Caki2 (cell line): ENCODE measurements at regions not wholly inside any gene's neighbourhood (a gene's known extent, or its start where the extent isn't known, plus 50 kb on each side); places are given as distances from the start of the nearest gene placed in this dataset.

Experiments used
- DNase-seq: peaks from one replicate; pipeline ENCODE4 v3.0.0-alpha.2; 2015; ENCODE audit warnings: low read depth
- in situ Hi-C: cut with HindIII; loops from 2 replicates; pipeline ENCODE4 v1.10.0; 2016; ENCODE audit warnings: low sequenced_read_pairs, low pct_unique_long_range_greater_than_20kb, mixed read lengths

DNA sequence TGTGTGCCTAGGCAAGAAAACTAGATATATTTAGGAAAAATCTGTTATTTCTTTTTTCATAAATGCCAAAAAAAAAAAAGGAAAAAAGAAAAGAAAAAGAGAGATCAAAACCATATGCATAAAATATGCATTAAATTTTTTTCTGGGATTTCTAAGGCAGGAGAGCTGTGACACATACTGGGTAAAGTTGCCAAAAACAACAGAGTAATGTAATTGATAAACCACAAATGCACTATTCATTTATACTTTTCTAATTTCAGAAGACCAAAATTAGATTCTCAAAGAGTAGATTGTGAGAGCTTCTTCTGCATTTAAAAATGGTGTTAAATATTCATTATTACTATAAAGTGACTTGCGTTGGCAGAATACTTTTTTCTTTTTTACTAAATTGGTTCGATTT is 673.8 kb upstream of the MGAT4C start:
- in situ Hi-C loops: no loop called here
- no peak for DNase-seq

DNA sequence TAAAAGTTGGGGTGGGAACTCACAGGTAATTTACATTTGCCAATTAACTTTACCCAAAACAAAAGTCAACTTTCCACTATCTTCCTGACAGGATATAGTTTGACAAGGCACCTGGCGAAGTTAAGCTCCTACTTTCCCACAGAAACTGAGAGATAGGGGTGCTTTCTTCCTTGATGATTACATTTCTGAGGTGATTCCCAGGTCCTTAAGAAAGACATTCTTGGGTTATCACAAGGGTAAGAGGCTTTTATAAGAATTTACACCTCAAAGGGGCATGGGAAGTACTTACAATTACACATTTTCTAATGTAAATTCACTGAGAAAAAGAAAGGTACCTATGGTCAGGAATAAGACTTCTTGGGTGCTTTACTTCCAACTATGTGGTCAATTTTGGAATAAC is 660.9 kb upstream of the MGAT4C start:
- in situ Hi-C loops: no loop called here

DNA sequence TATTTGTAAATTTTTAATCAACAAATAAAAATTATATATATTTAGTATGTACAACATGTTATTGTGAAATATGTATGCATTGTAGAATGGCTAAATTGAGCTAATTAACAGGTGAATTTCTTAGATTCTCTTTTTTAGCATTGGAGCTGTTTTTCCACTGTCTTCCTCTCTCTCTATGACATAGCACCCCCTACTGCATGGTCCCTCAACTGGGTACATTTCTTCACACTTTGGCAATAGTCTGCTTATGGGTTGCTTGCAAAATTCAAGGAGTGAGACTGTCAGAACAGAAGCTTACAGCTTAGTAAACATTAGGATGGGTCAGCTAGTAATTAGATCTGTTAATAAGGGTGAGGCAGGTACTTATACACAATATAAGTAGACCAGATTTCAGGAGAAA is 658.5 kb upstream of the MGAT4C start:
- peak; percentile 61 for DNase-seq
- in situ Hi-C loops: no loop called here

More for the DNA sequence above, 660.9 kb upstream of the MGAT4C start:
- DNase-seq: no peak

- DNase-seq: no peak
- in situ Hi-C loops: no loop called here
Observed at GRCh38 chr12:86911973-86912372, 655.8 kb upstream of the MGAT4C start.

- no peak for DNase-seq
- in situ Hi-C loops: no loop called here
Observed at GRCh38 chr12:86903159-86903558, 647.0 kb upstream of the MGAT4C start.

- in situ Hi-C loops: no loop called here
- no peak for DNase-seq
Observed at GRCh38 chr12:86860776-86861175, 604.6 kb upstream of the MGAT4C start.

DNA sequence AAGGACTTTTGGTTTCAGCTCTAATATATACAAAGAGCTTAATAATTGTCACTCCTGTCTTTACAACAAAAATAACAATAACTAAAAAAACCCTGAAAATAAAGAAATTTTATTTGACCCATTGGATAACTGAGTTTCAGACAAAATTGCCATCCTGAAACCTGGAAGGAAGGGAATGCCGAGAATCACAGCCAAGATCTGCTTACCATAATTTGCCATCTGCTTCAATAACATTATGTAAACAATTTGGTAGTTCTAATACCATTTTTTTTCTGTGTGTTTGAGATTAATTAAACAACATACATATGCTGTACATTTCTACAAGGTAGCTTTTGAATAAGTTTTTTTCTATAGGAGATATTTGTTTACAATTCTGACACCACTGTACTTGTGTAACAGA is 596.3 kb upstream of the MGAT4C start:
- in situ Hi-C loops: no loop called here

GRCh38 chr12:86838711-86839110 is 582.5 kb upstream of the MGAT4C start:
- DNase-seq: no peak
- in situ Hi-C loops: no loop called here

More for the DNA sequence above, 596.3 kb upstream of the MGAT4C start:
- DNase-seq: no peak

GRCh38 chr12:86838260-86838659 is 582.1 kb upstream of the MGAT4C start:
- DNase-seq: no peak
- in situ Hi-C loops: no loop called here

- in situ Hi-C loops: no loop called here
- no peak for DNase-seq
Observed at GRCh38 chr12:86837246-86837645, 581.1 kb upstream of the MGAT4C start.

- no peak for DNase-seq
- in situ Hi-C loops: no loop called here
Observed at GRCh38 chr12:86834217-86834616, 578.0 kb upstream of the MGAT4C start.

GRCh38 chr12:86827409-86827808 is 571.2 kb upstream of the MGAT4C start:
- in situ Hi-C loops: no loop called here
- DNase-seq: no peak

DNA sequence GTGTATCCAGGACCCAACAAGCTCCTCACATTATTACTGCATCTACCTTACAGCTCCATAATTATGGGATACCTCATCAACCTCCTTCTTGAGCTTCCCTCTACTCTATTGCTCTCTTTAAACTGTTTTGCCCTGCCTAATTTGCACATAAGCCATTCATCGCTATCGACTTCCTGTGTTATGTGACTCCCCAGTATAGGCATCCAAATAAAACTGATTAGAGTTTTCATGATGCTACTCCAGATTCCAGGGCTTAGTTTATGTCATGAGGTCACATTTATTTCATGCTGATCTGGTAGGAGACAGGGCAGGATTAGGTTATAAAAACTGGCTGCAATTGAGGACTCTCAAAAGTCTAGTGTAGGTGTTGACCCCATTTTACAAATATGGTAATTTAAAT is 569.9 kb upstream of the MGAT4C start:
- no peak for DNase-seq
- in situ Hi-C loops: no loop called here

- peak; percentile 15 for DNase-seq
- in situ Hi-C loops: no loop called here
Observed at GRCh38 chr12:86801439-86801838, 545.2 kb upstream of the MGAT4C start.

- in situ Hi-C loops: no loop called here
- no peak for DNase-seq
Observed at GRCh38 chr12:86799616-86800015, 543.4 kb upstream of the MGAT4C start.

- no peak for DNase-seq
- in situ Hi-C loops: no loop called here
Observed at GRCh38 chr12:86796550-86796949, 540.4 kb upstream of the MGAT4C start.

DNA sequence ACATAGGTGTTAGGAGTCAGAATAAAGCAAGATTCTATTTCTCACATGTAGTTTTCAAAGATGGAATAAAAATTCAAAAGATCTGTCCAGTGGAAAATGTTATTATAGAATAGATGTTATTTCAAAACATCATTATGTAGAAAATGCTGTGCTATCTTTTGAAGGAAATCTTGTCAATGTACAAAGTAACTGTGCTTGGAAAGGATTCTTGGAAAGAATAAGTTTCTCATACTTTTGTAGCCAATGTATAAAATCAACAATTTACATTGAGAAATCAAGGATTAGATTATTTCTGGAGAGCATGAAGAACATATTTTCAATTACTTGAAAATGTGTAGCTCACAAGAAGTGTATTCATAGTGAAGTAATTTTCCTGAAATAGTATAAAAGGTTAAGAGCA is 532.5 kb upstream of the MGAT4C start:
- in situ Hi-C loops: no loop called here
- no peak for DNase-seq

- no peak for DNase-seq
- in situ Hi-C loops: no loop called here
Observed at GRCh38 chr12:86787419-86787818, 531.2 kb upstream of the MGAT4C start.

GRCh38 chr12:86777325-86777724 is 521.1 kb upstream of the MGAT4C start:
- in situ Hi-C loops: no loop called here
- DNase-seq: no peak

- no peak for DNase-seq
- in situ Hi-C loops: no loop called here
Observed at GRCh38 chr12:86774841-86775388, 518.7 kb upstream of the MGAT4C start.

DNA sequence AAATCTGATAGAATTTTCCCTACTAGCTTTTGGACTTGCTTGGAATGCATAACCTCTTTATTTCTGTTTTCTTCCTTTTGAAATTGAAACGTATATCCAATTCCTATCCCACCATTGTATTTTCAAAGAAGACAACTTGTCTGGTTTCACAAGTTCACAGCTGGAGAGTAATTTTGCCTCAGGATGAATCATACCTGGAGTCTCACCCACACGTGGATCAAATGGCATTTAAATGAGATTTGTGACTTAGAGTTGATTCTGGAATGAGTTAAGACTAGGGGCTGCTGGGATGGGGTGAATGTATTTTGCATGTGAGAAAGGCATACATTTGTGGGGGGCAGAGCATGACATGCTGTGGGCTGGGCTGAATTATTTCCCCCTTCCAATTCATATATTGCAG is 516.5 kb upstream of the MGAT4C start:
- in situ Hi-C loops: no loop called here
- no peak for DNase-seq
